ENCODE measurements at regions not wholly inside any gene's neighbourhood (a gene's known extent, or its start where the extent isn't known, plus 50 kb on each side); places are given as distances from the start of the nearest gene placed in this dataset.

DNA sequence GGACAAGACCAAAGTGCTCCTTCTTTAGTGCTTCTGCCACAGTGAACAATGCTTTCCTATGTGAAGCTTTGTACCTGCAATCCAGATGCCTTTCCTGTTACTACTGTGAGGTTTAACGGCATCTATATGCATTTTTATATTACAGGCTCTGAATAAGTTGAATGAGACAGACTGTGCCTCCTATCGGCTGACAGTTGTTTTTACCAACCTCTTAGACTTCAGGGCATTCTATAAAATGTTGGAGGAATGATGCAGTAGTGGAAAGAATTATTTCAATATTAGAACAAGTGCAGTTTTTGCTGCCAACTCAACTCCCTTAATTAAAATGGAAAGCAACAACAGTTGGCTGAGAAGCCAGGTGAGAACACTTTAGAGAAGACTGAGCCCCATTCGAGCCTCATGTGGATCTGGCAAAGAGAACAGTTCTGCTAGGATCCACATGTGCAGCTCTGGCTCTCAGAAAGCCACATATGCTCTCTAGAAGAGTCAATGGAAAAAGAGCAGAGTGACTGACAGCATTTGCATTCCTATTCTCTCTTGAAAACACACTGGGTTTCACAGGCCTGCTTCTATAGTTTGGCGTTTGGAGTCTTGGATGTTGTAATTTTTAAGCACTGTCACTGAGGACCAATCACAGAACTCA, 147.5 kb downstream of the LURAP1L start:
- no peak overlapping the region for H3K4me3 ChIP-seq (ENCODE audit: low read depth, low read length)
- peak; percentile 7 for TF ChIP-seq CTCF (IDR thresholded peaks at IDR 0.05; ENCODE audit: insufficient read depth, low read length)
- DNase-seq (ENCODE audit: low read depth): peak; percentile 20

GRCh38 chr9:12923468-12924009, 148.7 kb downstream of the LURAP1L start:
- TF ChIP-seq CTCF (IDR thresholded peaks at IDR 0.05; ENCODE audit: insufficient read depth, low read length): no peak
- peak; percentile 99 for DNase-seq (ENCODE audit: low read depth)
- H3K4me3 ChIP-seq (ENCODE audit: low read depth, low read length): no peak overlapping the region

DNA sequence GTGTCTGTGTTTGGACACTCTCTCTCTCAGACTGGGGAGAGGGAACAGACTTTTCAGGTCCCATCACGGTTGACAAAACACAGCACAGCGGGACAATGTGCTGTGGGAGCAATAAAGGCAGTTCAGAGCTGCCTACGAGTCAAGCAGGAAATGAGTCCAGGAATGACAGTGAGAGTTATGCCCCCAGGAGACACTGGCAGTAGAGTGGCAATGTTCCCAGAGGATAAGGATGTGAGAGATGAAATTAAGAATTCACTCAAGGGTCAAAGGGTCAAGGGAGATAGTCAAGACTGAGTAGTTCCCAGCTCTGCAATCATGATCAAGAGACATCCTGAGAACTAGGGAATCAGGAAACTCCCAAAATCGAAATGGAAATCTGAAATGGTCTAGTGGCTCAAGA, 156.1 kb downstream of the LURAP1L start:
- DNase-seq (ENCODE audit: low read depth): no peak
- TF ChIP-seq CTCF (IDR thresholded peaks at IDR 0.05; ENCODE audit: insufficient read depth, low read length): no peak
- H3K4me3 ChIP-seq (ENCODE audit: low read depth, low read length): no peak overlapping the region

- DNase-seq (ENCODE audit: low read depth): peak; percentile 42
- TF ChIP-seq CTCF (IDR thresholded peaks at IDR 0.05; ENCODE audit: insufficient read depth, low read length): no peak
These were observed 159.1 kb downstream of the LURAP1L start for GRCh38 chr9:12933957-12934356.

DNA sequence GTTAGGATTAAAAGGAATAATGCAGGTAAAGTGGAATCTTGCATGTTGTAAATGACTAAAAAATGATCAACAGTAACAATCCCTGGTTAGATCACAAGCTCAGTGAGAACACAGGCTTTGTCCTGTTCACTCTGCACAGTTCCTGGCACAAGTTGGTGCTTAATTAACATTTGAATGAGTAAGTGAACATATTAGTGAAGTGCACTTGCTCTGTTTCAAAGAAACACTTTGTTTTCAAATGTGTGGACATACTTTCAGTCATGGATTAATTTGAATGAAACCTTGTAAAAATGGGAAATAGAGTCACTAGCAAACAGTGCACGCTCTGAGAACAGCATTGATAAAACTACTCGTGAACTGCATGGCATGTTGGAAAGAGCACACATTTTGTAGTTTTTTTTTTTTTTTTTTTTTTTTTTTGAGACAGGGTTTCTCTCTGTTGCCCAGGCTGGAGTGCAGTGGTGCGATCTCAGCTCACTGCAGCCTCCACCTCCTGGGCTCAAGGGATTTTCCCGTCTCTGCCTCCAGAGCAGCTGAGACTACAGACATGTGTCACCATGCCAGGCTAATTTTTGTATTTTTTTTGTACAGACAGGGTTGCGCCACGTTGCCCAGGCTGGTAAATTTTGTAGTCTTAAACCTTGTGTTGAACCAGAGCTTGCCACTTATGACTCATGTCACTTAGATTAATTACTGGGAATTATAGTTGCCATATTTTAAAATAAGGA, 159.9 kb downstream of the LURAP1L start:
- TF ChIP-seq CTCF (IDR thresholded peaks at IDR 0.05; ENCODE audit: insufficient read depth, low read length): no peak
- no peak for DNase-seq (ENCODE audit: low read depth)
- no peak overlapping the region for H3K4me3 ChIP-seq (ENCODE audit: low read depth, low read length)

More at GRCh38 chr9:12933957-12934356, 159.1 kb downstream of the LURAP1L start:
- no peak overlapping the region for H3K4me3 ChIP-seq (ENCODE audit: low read depth, low read length)

GRCh38 chr9:12935714-12936113, 160.9 kb downstream of the LURAP1L start:
- peak; percentile 93 for DNase-seq (ENCODE audit: low read depth)
- TF ChIP-seq CTCF (IDR thresholded peaks at IDR 0.05; ENCODE audit: insufficient read depth, low read length): no peak
- H3K4me3 ChIP-seq (ENCODE audit: low read depth, low read length): no peak overlapping the region
